GM19372 (cell line): ENCODE measurements at regions not wholly inside any gene's neighbourhood (a gene's known extent, or its start where the extent isn't known, plus 50 kb on each side); places are given as distances from the start of the nearest gene placed in this dataset.
"Not testable (repeated sequence)": the region's sequence is repeated elsewhere in the genome, so short reads cannot be mapped to it uniquely, and the experiment has no call there.

Experiments
- ATAC-seq: cut with Tn5 transposase; IDR thresholded peaks from one replicate; pipeline ENCODE4 v1.9.1; 2021; ENCODE audit warnings: mild to moderate bottlenecking, low read depth, moderate library complexity; ENCODE audit not compliant: unreplicated experiment

- ATAC-seq = no peak
These were observed 111.8 kb upstream of the PALMD start for GRCh38 chr1:99533909-99534637.

GRCh38 chr1:99534638-99534930 lies 111.3 kb upstream of the PALMD start:
- no peak for ATAC-seq

- no peak for ATAC-seq
These were observed 110.3 kb upstream of the PALMD start for GRCh38 chr1:99535470-99536164.

GRCh38 chr1:99537886-99538617 lies 107.9 kb upstream of the PALMD start:
- ATAC-seq = no peak

- no peak for ATAC-seq
These were observed 107.3 kb upstream of the PALMD start for GRCh38 chr1:99538618-99538956.

- no peak for ATAC-seq
These were observed 106.8 kb upstream of the PALMD start for GRCh38 chr1:99539131-99539530.

- ATAC-seq = no peak
These were observed 105.2 kb upstream of the PALMD start for GRCh38 chr1:99540744-99541143.

GRCh38 chr1:99544328-99544727 lies 101.6 kb upstream of the PALMD start:
- ATAC-seq = no peak

- ATAC-seq = no peak
These were observed 99.2 kb upstream of the PALMD start for GRCh38 chr1:99546432-99547416.

- no peak for ATAC-seq
These were observed 96.8 kb upstream of the PALMD start for GRCh38 chr1:99548943-99549605.

GRCh38 chr1:99550198-99550597 lies 95.7 kb upstream of the PALMD start:
- ATAC-seq = no peak

- ATAC-seq = no peak
These were observed 93.9 kb upstream of the PALMD start for GRCh38 chr1:99551812-99552614.

GRCh38 chr1:99553301-99553700 lies 92.6 kb upstream of the PALMD start:
- no peak for ATAC-seq

- ATAC-seq = not testable (repeated sequence)
These were observed 92.1 kb upstream of the PALMD start for GRCh38 chr1:99553819-99554218.

- no peak for ATAC-seq
These were observed 91.2 kb upstream of the PALMD start for GRCh38 chr1:99554727-99555126.

GRCh38 chr1:99557546-99558202 lies 88.2 kb upstream of the PALMD start:
- ATAC-seq = peak; percentile 52

- no peak for ATAC-seq
These were observed 86.7 kb upstream of the PALMD start for GRCh38 chr1:99559166-99559565.

GRCh38 chr1:99560207-99561040 lies 85.5 kb upstream of the PALMD start:
- no peak for ATAC-seq
